PC-3 (cell line): ENCODE measurements at regions not wholly inside any gene's neighbourhood (a gene's known extent, or its start where the extent isn't known, plus 50 kb on each side); places are given as distances from the start of the nearest gene placed in this dataset.

Experiments used
- CTCF ChIP-seq: fragments of 300-600 bp; sonication (generic); conservative IDR thresholded peaks from 2 replicates; pipeline ENCODE4 v1.5.1; 2017; ENCODE audit warnings: antibody characterized with exemption, low read depth, mild to moderate bottlenecking, low read length
- EZH2 ChIP-seq: fragments of 300-600 bp; sonication (generic); IDR thresholded peaks from one replicate; pipeline ENCODE4 v1.6.1; 2017; ENCODE audit warnings: antibody characterized with exemption, mild to moderate bottlenecking, low read length; ENCODE audit not compliant: unreplicated experiment
- EZH2phosphoT487 ChIP-seq: fragments of 300-600 bp; sonication (generic); IDR thresholded peaks from 2 replicates; pipeline ENCODE4 v1.6.1; 2018; ENCODE audit warnings: mild to moderate bottlenecking, antibody characterized with exemption, low read length, borderline replicate concordance

DNA sequence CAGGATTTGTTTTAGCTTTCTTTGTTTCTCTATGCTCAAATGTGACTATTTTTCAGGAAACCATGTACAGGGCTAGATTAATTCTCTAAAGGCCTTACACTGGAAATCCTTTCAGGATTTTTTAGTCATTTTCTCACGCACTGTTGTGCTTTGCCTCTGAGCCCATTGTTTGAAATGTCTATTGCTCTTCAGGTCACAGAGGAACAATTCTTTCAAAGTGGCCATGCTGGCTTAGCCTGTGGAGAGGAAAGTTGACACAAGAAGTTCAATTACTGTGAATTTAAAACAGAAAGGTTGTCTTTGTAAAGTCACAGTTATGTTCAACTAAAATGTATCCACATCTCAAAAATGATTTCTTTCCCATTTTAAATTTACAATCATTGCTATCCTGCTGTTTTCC, 1071.7 kb upstream of the POT1 start:
- TF ChIP-seq CTCF (no peak), EZH2phosphoT487 (no peak), EZH2 (no peak)
